GM12864 (cell line): ENCODE measurements at regions not wholly inside any gene's neighbourhood (a gene's known extent, or its start where the extent isn't known, plus 50 kb on each side); places are given as distances from the start of the nearest gene placed in this dataset.

Source experiments
- DNase-seq: peaks from one replicate; pipeline ENCODE4 v3.0.0-alpha.2; 2011; ENCODE audit warnings: low read depth
- H3K4me3 ChIP-seq: 2 replicates; pipeline ENCODE4 v1.5.1; 2011; ENCODE audit warnings: mild to moderate bottlenecking, low read depth, low read length, control low read depth
- CTCF ChIP-seq: IDR thresholded peaks from 2 replicates; pipeline ENCODE4 v1.5.1; 2011; ENCODE audit warnings: low read depth, mild to moderate bottlenecking, moderate library complexity, low read length, control low read depth, inconsistent platforms; ENCODE audit errors: missing control alignments

- TF ChIP-seq CTCF, result peak; percentile 70
- peak; percentile 40 for DNase-seq
- no peak overlapping the region for H3K4me3 ChIP-seq
These were observed 53.8 kb upstream of the OTUD4 start for GRCh38 chr4:145234091-145234706.

GRCh38 chr4:145231906-145232700 lies 51.7 kb upstream of the OTUD4 start:
- no peak for TF ChIP-seq CTCF
- no peak for DNase-seq
- no peak overlapping the region for H3K4me3 ChIP-seq

GRCh38 chr4:145230726-145231125 lies 50.3 kb upstream of the OTUD4 start:
- TF ChIP-seq CTCF, result no peak
- no peak overlapping the region for H3K4me3 ChIP-seq
- no peak for DNase-seq
